Fibroblast of skin of scalp (primary cell): ENCODE measurements at regions not wholly inside any gene's neighbourhood (a gene's known extent, or its start where the extent isn't known, plus 50 kb on each side); places are given as distances from the start of the nearest gene placed in this dataset.
"Not testable (repeated sequence)": the region's sequence is repeated elsewhere in the genome, so short reads cannot be mapped to it uniquely, and the experiment has no call there.

Experiments
- DNase-seq: peaks from one replicate; pipeline ENCODE4 v3.0.0-alpha.2; 2013

GRCh38 chr1:3992746-3993145, 92.7 kb upstream of the C1orf174 start:
- DNase-seq = no peak

- no peak for DNase-seq
Observed at GRCh38 chr1:3993619-3994375, 93.7 kb upstream of the C1orf174 start.

DNA sequence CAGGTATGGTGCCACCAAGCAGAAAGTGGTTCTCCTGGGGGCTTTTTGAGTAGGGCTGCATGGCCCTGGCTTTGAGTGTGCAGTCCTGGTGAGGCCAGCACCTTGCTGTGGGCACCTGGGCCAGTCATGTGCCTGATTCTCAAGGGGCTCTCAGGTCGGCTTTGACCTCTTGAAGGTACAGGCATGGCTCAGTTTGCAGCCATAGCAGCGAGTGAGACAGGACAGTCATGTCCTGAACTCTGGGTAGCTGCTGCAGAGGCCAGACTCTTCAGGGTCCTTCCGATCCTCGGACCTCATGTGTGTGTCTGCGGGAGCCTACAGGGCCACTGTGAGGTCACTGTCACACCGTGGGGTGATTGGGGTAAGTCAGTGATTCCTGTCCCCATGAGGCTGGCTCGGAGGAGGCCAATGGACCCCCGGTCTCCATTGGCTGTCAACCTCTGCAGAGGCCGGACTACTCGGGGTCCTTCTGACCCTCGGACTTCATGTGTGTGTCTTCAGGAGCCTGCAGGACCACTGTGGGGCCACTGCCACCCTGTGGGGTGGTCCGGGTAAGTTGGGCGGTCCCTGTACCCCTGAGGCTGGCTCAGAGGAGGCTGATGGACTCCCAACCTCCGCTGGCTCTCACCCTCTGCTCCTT, 95.2 kb upstream of the C1orf174 start:
- no peak for DNase-seq

DNA sequence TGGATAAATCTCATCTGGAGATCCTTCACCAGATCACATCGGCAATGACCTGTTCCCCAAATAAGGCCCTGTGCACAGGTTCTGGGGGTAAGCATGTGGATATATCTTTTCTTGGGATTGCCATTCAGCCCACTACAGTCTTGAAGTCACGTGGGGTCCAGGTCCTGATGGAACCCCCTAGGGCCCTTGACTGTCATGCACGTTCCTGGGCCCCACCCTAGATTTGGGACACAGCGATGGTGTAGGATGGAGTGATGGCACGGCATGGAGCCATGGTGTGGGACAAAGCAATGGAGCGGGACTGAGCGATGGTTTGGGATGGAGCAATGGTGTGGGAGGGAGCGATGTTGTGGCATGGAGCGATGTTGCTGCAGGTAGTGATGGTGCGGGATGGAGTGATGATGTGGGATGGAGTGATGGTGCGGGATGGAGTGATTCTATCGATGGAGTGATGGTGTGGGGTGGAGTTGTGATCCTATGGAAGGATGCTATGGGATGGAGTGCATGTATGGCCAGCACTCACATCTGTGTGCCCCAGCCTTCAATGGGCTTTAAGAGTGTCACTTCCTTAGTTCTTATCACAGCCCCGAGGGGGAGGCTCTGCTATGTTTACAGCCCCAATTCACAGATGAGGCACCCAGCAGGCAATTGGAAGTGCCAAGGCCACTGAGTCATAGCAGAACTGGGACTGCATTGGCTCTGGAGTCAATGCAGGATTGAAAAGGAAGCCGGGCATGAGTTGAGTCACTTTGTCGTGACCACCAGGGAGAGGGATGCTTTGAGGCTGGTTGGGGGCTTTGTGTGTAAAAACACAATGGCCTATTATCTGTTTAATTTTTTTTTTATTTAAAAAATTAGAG, 97.0 kb upstream of the C1orf174 start:
- no peak for DNase-seq

- DNase-seq = no peak
Observed at GRCh38 chr1:3998086-3998485, 98.0 kb upstream of the C1orf174 start.

GRCh38 chr1:3999514-3999913, 99.4 kb upstream of the C1orf174 start:
- not testable (repeated sequence) for DNase-seq

DNA sequence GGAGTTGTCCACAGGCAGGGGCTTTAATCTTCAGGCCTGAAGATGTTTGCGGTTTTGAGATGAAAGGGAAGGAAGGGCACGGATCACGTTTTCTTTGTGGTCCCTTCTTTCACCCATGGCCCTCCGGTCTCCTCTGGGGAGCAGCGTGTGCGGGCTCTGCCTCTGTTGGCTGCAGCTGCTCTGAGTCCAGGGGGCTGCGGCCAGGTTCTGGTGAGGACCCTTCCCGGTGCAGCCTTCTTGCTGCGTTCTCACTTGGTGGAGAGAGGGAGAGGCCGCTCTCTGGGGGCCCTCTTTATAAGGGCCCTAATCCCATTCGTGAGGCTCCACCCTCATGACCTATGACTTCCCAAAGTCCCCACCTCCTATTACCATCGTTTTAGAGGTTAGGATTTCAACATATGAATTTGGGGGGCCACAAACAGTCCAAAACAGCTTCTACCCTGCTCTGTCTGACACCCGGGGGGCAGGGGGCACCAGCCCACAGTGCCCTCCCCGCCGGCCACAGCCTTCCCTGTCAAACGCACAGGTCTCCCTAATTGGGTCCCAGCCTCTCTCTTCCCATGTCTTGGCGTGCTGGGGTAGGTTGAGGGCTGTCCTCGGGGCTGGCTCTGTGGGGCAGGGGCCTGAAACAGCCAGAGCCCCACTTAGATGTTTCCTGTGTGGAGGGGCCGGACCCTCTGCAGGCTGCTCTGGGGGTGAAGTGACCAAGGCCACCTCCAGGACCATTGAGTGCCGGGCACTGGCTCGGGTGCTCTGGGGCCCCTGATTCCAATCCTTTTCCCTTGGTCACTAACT, 100.1 kb upstream of the C1orf174 start:
- DNase-seq = no peak

GRCh38 chr1:4000811-4001251, 100.8 kb upstream of the C1orf174 start:
- DNase-seq = no peak

DNA sequence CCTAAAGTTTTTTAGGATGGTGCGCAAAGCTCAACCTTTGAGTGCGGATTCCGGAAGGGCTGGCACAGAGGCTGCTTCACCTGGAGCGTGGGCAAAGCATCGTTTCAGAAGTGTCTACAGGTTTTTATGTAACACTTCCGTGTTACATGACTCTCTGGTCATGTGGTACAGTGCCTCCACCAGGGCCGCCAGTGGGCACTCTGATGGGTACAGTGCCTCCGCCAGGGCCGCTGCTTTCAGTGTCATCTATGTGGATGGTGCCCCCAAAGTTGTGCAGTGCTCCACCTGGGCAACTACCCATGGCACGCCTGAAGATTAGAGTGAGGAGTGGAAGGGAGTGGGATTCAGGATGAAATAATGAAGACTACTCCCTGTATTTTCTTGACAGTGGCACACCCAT, 101.4 kb upstream of the C1orf174 start:
- DNase-seq = no peak

- DNase-seq = no peak
Observed at GRCh38 chr1:4002061-4002521, 102.0 kb upstream of the C1orf174 start.

DNA sequence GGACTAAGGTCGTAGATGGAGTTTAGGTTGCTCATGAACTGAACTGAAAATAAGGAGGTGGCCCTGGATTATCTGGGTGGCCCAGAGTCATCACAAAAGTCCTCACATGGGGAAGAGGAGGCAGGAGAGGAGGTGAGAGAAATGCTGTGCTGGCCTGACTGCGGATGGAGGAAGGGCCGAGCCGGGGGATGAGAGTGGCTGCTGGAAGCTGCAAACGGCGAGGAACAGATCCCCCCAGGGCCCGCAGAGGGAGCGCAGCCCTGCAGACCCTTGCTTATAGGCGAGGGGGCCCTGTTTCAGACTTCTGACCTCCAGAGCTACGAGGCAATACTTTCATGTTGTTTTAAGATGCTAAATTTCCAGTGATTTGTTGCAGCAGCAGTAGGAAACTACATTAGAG, 102.7 kb upstream of the C1orf174 start:
- DNase-seq = no peak

- no peak for DNase-seq
Observed at GRCh38 chr1:4003846-4004505, 103.9 kb upstream of the C1orf174 start.

- DNase-seq = no peak
Observed at GRCh38 chr1:4004635-4005430, 104.8 kb upstream of the C1orf174 start.

DNA sequence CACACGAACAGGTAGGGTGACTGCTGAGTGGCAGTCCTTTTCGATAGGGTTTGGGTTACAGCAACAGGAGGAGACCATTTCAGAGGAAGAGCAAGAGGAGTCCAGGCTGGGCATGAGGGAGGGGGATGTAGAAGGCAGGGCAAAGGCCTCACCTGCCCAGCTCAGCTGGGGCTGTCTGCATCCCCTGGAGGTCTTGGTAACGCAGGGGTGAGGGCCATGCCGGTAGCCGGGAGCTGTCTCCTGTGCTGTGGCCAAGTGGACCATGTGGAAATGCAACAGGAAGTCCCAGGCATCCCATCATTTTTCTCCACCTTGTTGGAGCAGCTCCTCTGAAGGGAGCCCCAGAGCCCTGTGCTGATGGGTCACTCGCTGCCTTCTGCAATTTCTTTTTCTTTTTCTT, 105.4 kb upstream of the C1orf174 start:
- no peak for DNase-seq

- no peak for DNase-seq
Observed at GRCh38 chr1:4006676-4007374, 106.8 kb upstream of the C1orf174 start.

GRCh38 chr1:4010284-4010683, 110.2 kb upstream of the C1orf174 start:
- DNase-seq = no peak

DNA sequence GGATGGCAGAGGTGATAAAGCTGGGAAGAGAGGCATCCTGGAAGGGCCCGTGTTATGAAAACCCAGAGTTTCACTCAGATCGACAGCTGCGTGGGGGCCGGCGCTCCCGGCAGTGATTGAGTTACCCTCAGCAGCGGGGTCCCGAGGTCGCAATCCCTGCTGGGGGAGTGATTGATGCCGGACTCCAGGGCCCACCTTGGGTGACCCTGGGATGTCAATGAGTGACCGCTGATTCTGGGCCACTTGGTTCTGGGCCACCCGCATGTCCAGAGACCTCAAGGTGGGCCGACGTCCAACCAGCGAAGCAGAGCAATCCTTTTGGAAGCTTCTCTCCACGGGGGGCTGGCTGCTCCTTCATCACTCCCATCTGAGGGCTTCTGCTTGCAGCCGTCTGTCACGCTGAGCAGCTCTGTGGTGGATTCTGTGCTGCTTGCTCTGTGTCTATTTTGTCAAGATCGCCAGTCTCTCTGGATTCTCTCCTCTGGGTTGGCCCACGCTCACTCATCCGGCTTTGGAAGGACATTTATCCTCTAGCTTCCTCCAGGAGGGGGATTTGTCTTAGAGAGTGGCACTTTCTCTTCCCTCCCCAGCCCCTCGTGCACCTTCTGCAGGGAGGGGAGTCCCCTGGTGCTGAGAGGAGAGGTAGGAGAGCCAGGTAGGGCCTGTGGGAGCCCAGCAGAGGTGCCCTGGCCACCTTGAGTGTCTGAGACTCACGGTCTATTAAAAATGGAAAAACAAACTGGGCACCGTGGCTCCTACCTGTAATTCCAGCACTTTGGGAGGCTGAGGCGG, 110.9 kb upstream of the C1orf174 start:
- DNase-seq = no peak

DNA sequence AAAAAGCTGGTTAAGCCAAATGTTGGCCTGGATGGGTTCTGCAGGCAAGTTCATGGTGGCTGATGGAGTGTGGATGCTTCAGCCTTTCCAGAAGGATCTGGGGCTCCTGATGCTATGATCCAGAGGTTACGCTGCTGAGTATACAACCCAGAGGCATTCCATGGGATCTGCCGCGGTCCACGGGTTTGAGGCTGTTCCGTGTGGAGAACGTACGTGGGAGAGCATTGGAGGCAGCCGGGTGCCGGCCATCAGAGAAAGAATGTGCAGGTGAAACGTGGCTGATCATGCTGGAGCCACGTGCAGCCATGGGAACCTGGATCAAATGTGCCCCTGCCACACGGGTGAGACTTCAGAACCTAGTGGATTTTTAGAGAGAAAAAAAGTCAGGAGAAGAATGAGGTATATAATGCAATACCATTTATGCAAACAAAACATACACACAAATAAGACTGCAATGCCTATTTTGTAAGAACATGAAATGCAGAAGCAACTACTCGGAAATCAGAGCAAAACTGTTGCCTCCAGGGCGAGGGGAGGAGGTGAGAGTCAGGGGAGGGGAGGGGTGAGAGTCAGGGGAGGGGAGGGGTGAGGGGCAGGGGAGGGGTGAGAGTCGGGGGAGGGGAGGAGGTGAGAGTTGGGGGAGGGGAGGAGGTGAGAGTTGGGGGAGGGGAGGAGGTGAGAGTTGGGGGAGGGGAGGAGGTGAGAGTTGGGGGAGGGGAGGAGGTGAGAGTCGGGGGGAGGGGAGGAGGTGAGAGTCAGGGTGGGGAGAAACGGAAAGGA, 116.5 kb upstream of the C1orf174 start:
- DNase-seq = no peak
